ENCODE measurements at regions not wholly inside any gene's neighbourhood (a gene's known extent, or its start where the extent isn't known, plus 50 kb on each side); places are given as distances from the start of the nearest gene placed in this dataset.
"Not testable (repeated sequence)": the region's sequence is repeated elsewhere in the genome, so short reads cannot be mapped to it uniquely, and the experiment has no call there.

GRCh38 chr9:103188781-103189350 is 193.7 kb downstream of the CYLC2 start:
- no peak overlapping the region for H3K4me3 ChIP-seq (ENCODE audit: low read depth, low read length)
- no peak for DNase-seq (ENCODE audit: low read depth)
- TF ChIP-seq, protein P1, sequence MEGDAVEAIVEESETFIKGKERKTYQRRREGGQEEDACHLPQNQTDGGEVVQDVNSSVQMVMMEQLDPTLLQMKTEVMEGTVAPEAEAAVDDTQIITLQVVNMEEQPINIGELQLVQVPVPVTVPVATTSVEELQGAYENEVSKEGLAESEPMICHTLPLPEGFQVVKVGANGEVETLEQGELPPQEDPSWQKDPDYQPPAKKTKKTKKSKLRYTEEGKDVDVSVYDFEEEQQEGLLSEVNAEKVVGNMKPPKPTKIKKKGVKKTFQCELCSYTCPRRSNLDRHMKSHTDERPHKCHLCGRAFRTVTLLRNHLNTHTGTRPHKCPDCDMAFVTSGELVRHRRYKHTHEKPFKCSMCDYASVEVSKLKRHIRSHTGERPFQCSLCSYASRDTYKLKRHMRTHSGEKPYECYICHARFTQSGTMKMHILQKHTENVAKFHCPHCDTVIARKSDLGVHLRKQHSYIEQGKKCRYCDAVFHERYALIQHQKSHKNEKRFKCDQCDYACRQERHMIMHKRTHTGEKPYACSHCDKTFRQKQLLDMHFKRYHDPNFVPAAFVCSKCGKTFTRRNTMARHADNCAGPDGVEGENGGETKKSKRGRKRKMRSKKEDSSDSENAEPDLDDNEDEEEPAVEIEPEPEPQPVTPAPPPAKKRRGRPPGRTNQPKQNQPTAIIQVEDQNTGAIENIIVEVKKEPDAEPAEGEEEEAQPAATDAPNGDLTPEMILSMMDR (IDR thresholded peaks at IDR 0.05; ENCODE audit: low read depth, low read length, missing control alignments): no peak

DNA sequence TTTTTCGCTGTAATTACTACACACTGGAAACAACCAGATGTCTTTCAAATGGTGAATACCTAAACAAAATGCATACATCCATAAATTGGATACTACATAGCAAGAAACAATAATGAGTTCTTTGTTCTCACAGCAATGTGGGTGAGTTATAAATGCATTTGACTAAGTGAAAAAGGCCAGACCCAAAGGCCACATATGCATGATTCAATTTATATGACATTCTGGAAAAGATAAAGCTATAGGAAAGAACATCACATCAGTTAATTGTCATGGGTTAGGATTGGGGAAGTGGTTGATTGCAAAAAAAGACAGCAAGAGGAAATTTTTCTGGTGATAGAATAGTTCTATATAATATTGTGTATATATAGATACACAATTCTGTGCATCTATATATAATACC is 198.9 kb downstream of the CYLC2 start:
- no peak for DNase-seq (ENCODE audit: low read depth)
- TF ChIP-seq, protein P1 (IDR thresholded peaks at IDR 0.05; ENCODE audit: low read depth, low read length, missing control alignments): no peak
- no peak overlapping the region for H3K4me3 ChIP-seq (ENCODE audit: low read depth, low read length)

- no peak for DNase-seq (ENCODE audit: low read depth)
- no peak overlapping the region for H3K4me3 ChIP-seq (ENCODE audit: low read depth, low read length)
- TF ChIP-seq, protein P1 (IDR thresholded peaks at IDR 0.05; ENCODE audit: low read depth, low read length, missing control alignments): no peak
These were observed 208.0 kb downstream of the CYLC2 start for GRCh38 chr9:103203172-103203571.

DNA sequence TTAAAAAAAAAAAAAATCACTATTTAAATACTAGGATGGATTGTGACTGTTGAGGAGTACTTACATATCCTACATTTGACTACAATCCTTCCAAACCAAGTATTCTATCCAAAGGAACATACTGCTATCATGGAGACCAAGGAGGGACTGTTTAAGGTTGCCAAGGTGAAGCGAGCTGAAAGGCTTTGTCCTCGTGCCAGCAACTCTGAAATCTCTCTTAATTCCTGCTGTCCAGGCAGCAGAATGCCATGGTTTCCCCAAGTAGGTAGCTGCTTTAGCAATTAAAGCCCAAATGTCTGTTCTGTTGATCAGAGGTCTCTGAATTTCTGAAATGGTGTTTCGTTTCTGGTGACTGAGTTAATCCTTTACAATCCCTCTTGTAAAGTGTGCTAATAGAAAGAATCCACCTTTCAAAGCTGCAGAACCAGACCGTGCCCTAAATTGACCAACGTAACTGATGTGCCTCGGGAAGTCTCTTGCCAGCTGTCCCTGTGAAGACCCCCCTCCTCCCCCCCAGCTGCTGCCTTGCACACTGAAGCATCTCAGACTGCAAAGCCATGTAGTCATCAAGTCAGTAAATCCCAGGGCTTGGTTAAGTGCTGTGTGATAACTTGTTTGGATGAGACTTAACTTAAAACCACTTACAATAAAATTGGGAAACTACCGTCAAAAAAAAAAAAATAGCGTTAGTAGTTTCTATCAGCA is 210.9 kb downstream of the CYLC2 start:
- DNase-seq (ENCODE audit: low read depth); H3K4me3 ChIP-seq (ENCODE audit: low read depth, low read length): not testable (repeated sequence)

- no peak for DNase-seq (ENCODE audit: low read depth)
- no peak overlapping the region for H3K4me3 ChIP-seq (ENCODE audit: low read depth, low read length)
- TF ChIP-seq, protein P1 (IDR thresholded peaks at IDR 0.05; ENCODE audit: low read depth, low read length, missing control alignments): no peak
These were observed 215.5 kb downstream of the CYLC2 start for GRCh38 chr9:103210607-103211006.

DNA sequence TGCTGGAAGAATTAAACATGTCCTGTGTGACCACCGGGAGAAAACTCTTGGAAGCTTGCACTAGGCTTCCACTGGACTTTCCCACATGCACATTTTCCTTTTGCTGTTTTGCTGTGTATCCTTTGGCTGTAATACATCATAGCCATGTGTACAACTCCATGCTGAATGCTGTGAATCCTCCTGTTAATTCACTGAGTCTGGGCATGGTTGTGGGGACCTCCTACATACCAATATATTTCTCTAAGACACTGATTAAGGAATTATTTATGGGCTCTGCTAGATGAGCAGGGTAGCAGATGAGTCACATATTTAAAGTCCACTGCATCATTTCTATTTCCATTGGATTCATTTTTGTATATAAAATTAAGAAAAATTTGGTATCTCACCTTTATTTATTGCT is 220.1 kb downstream of the CYLC2 start:
- no peak overlapping the region for H3K4me3 ChIP-seq (ENCODE audit: low read depth, low read length)
- TF ChIP-seq, protein P1 (IDR thresholded peaks at IDR 0.05; ENCODE audit: low read depth, low read length, missing control alignments): no peak
- no peak for DNase-seq (ENCODE audit: low read depth)

DNA sequence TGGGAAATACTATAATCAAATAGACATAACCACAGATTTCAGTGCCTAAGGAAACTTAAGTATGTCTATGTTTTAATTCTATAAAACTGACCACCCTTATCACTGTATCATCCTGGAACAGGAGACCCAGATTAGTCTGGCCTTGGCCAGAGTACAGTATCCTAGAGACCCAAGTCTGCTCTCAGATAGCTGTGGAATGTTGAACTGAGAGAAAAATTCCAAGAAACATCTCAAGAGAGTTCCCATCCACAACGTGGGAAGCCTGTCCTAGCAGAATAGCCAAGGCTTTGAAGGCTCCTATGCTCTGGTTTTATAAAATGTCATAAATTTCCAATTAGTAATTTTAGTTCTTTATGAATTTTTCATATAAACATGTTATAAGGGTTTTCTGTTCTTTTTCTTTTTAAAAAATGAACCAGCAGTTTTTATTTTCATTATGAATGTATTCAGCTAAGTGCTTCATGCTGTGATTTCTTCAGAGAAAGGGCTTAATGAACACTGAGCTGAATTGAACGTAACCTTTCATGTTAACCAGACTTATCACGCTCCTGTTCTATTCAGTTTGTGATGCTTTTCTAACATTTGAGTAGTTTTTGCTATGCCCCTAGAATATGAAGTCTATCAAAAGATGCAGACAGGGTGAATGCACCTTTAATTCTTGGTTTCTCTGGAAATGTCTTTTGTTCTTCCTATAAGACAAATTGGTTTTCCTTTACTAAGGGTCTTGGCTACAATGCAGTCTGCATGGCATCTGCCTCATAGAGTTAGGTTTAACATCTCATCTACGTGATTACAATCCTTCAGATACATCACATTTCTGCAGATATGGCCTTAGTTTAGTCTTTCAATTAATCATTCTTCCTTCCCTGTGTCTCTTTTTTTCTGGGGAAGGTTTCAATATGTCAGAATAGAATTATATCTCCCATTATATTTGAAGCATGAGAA is 230.8 kb downstream of the CYLC2 start:
- no peak for DNase-seq (ENCODE audit: low read depth)
- TF ChIP-seq, protein P1 (IDR thresholded peaks at IDR 0.05; ENCODE audit: low read depth, low read length, missing control alignments): no peak
- H3K4me3 ChIP-seq (ENCODE audit: low read depth, low read length): no peak overlapping the region

Data from GM12864 (cell line).